Fibroblast of skin of right biceps (primary cell): ENCODE measurements at regions not wholly inside any gene's neighbourhood (a gene's known extent, or its start where the extent isn't known, plus 50 kb on each side); places are given as distances from the start of the nearest gene placed in this dataset.

Source experiments
- DNase-seq: peaks from one replicate; pipeline ENCODE4 v3.0.0-alpha.2; 2013

- DNase-seq, result no peak
Observed at GRCh38 chr4:3832536-3833220, 66.5 kb downstream of the ADRA2C start.

GRCh38 chr4:3833326-3833989 is 67.3 kb downstream of the ADRA2C start:
- DNase-seq, result no peak

- no peak for DNase-seq
Observed at GRCh38 chr4:3834186-3834662, 68.0 kb downstream of the ADRA2C start.

DNA sequence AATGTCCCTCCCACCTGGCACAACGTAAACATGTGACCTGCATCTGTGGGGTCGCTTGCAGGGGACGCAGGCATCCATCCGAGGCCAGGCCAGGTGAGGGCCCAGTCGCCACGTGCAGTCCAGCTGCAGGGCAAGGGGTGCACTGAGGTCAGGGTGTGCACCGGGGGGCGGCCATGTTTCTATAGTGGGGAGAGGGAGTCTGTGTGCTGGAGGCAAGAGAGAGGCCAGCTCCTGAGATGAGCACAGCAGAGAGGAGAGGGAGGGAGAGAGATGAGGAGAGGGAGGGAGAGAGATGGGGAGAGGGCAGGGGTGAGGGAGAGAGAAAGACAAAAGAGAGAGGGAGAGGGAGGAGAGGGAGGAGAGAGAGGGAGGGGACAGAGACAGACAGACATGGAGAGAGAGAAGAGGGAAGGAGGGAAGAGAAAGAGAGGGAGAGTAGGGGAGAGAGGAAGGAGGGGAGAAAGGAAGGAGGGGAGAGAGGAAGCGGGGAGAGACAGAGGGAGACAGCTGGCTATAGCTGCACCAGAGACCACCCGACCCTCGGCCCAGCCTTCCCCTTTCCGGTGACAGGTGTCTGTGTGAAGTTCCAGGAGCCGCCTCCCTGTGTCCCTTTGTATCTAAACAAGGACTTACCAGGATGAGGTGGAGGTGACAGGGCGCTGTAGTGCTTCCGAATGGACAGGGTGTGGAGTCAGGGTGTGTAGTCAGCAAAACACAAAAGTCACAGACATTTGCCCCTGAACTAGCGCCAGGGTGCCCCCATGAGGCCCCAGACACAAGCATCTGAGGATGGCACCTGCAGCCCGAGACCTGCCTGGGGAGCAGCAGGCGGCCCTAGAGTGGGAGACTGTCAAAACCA is 68.7 kb downstream of the ADRA2C start:
- no peak for DNase-seq

DNA sequence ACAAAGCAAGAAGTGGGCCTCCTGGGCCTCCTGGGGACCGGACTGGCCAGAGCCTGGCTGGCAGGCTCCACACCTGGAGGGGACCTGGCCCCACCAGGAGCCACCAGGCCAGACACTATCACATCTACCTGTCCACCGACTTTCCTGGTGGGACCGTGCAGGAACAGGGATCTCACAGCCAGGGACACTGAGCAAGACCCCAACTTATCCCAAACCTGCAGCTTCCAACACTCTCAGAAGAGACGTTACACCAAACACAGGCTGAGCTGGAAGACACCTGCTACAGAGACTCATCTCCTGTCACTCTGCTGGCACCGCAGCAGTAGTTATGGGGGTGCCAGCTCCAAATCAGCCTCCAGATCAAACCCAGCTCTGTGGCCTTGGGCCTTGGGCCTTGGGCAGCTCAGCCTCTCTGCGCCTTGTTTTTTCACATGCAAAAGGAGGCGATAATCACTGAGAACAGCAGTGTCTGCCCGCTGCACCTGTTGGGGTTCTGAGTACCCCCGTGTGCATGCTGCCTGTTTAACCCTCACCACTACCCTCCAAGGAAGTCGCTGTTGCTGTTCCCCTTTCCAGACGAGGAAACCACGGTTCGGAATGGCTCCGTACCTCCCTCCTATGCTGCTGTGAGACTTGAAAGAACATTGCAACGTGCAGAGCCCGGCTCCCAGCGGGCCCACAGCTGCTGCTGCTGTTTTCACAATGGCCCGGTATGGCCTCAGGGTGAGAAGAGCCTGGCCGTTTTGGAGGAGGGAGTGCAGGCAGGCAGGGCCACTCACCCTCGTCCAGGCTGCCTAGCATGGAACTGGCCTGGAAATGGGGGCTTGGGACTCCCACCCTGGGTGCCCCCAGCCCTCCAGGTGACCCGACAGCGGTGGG is 69.6 kb downstream of the ADRA2C start:
- DNase-seq, result no peak

GRCh38 chr4:3836406-3836755 is 70.2 kb downstream of the ADRA2C start:
- no peak for DNase-seq

DNA sequence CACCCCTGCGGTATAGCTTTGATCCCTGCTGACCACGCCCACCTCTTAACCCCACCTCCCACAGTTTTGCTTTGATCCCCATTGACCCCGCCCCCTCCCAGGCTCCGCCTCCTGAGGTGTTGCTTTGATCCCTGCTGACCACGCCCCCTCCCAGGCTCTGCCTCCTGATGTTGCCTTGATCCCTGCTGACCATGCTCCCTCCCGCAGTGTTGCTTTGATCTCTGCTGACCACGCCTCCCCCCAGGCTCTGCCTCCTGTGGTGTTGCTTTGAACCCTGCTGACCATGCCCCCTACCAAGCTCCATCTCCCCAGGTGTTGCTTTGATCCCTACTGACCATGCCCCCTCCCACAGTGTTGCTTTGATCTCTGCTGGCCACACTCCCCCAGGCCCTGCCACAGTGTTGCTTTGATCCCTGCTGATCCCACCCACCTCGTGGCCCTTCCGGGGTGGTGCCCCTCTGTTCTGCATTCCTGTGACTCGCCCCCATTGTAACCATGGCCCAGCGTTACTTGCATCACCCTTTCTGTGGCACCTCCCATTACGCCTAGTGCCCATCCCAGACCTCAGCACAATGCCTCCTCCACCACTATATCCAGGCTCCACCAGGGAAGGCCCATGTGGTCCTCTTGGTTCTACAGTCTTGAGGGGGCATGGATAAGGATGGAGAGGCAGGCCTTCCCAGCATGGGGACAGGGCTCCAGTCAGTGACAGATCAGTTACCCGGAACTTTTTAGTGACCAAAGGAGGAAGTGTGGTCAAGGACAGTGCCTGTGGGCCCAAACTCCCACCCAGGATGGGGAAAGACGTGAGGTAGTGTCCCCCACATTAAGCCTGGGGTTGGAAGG is 70.8 kb downstream of the ADRA2C start:
- DNase-seq, result no peak

GRCh38 chr4:3838437-3839380 is 72.5 kb downstream of the ADRA2C start:
- no peak for DNase-seq

DNA sequence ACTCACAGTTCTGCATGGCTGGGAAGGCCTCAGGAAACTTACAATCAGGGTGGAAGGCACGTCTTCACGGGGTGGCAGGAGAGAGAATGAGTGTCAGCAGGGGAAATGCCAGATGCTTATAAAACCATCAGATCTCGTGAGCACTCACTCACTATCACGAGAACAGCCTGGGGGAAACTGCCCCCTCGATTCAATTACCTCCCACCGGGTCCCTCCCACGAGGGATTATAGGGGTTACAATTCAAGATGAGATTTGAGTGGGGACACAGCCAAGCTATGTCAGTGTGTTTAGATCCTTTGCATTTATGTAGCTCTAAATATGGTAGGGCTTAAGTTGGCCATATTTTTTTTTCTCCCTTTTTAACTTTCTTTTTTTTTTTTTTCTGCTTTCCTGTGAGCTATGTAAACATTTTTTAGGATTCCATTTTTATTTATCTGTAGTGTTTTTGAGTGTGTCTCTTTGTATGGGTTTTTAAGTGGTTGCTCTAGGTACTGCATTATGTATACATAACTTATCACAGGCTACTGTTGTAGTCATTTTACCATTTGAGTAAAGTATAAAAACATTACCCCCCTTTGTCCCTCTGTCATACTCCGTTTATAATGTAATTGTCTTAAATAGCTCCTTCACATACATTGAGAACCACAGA is 79.0 kb downstream of the ADRA2C start:
- no peak for DNase-seq

GRCh38 chr4:3845744-3846429 is 79.7 kb downstream of the ADRA2C start:
- no peak for DNase-seq

DNA sequence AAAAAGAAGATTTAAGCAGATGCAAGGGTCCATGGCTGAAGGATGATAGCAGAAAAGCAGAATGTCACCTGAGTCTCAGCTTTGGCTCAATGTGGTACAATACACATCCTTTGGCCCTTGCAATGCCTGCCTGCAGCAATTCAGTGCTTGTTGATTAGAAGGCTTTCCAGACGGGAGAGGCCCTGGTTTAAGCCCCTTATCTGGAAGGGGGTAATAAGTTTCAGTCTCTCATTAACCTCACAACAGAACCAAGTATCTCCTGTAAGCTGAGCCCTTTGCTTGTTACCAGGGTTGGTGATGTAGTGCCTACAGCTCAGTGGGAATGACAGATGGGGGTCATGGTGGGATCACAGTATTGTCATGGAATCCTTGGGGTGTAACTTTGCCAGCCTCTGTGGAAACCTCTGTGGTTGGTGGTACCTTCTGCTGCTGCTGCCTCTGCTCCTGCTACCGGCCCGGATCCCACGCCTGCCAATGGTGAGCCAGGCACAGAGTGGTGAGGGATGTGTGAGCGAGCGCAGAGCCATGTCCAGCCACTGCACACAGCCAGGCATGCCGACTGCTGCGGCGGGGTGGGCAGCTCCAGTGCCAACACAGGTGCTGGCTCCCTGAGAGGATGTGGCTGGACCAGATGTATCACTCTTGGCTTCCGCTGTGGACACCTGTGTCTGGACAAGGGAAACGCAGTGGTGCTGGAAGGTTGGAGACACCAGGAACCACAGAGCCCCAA is 81.2 kb downstream of the ADRA2C start:
- no peak for DNase-seq

- DNase-seq, result no peak
Observed at GRCh38 chr4:3848323-3848722, 82.1 kb downstream of the ADRA2C start.

GRCh38 chr4:3849140-3849539 is 83.0 kb downstream of the ADRA2C start:
- DNase-seq, result no peak

DNA sequence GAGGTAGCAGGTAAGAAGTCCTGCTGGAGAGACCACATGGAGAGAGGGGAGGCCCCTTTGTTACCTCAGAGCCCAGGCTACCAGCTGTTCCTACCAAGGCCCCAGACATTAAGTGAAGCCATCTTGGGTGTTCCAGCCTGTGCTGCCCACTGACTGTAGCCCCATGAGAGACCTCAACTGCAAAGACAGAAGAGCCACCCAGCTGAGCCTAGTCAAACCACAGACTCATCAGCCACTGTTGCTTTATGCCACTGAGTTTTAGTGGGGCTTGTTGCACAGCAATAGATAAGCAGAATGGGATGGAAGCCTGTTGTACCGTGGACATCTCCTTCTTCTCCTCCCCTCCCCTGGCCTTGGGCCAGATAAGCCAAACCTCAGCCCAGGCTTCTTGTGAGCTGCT is 83.9 kb downstream of the ADRA2C start:
- no peak for DNase-seq

DNA sequence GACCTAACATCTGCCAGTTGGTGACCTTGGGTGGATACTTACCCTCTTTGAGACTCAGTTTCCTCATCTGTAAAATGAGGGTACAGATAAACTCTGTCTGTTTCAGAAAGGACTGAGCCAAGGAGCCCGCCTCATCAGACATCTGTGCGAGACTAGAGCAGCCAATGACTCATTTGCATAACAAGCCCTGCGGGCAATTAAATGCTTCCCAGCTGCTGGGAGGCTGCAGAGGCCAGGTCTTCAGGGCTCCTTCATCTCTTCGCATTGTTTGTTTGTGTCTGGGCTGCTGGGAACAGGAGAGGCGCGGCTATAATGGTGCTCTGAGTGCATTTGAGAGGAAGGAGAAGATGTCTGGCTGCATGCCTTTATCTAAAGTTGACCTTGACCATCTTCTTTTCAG is 85.0 kb downstream of the ADRA2C start:
- peak; percentile 34 for DNase-seq

GRCh38 chr4:3851881-3852280 is 85.7 kb downstream of the ADRA2C start:
- no peak for DNase-seq

- no peak for DNase-seq
Observed at GRCh38 chr4:3852309-3852708, 86.1 kb downstream of the ADRA2C start.

DNA sequence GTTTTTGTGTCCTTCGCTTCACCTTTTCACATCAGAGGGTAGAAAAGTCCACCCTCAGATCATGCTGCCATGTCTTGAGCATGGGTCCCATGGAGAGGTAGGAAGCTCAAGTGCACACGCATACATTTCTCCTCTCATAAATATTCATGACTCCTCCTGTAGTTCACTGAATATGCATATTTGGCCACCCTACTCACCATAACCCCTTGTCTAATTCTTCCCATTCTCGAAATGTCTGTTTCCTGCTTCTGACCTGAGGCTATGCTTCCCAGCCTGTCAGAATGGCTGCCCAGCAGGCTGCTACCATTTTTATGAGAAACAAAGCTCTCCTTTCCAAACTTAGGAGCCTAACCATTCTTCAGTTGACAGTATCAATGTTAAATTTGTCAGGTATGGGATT is 86.5 kb downstream of the ADRA2C start:
- no peak for DNase-seq
